K562 (cell line): ENCODE measurements at regions not wholly inside any gene's neighbourhood (a gene's known extent, or its start where the extent isn't known, plus 50 kb on each side); places are given as distances from the start of the nearest gene placed in this dataset.

Experiments
- CCAR2 ChIP-seq: fragments of 200-400 bp; formaldehyde crosslinking; IDR thresholded peaks from 2 replicates; pipeline ENCODE4 v1.6.1; 2017; ENCODE audit warnings: mild to moderate bottlenecking, low read depth, low read length
- KDM1A ChIP-seq, 2 experiments: fragments of 450-650 bp; IDR thresholded peaks; 2 replicates each; pipeline ENCODE4 v1.6.1; 2016; ENCODE audit warnings: mild to moderate bottlenecking in 2 of 2
- MAFF ChIP-seq: IDR thresholded peaks from 2 replicates; pipeline ENCODE4 v1.6.1; 2012; ENCODE audit warnings: low read length, improper control_type of control experiment
- POLR3A ChIP-seq: IDR thresholded peaks from 2 replicates; pipeline ENCODE4 v1.6.1; 2011; ENCODE audit warnings: borderline replicate concordance, mild to moderate bottlenecking, moderate library complexity; ENCODE audit not compliant: insufficient read length, insufficient read depth; ENCODE audit errors: extremely low read depth

DNA sequence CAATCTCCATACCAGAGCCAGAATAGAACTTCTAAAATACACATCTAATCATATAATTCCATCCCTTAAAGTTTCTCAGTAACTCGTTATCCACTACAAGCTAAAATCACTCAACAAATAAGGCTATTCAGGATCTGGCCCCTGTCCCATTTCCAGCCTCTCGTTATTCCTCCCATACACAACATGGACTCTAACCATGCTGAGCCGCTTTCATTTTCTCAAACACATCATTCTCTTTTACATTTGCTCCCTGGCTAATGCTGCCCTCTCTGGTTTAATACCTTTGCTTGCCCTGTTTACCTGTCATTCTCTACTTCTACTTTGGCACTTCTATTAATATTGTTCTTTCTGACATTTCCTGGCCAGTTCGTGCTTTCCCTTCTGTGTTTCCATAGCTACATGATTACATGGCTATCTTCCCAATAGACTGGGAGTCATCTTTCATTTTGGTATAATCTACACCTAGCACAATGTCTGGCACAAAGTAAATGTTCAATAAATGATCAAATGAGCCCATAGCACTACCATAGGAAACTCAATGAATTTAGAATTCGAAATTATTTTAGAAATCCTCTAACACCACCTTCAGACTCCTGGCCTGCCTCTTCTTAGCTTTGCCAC lies 163.6 kb upstream of the VRK2 start:
- no peak for TF ChIP-seq CCAR2
- TF ChIP-seq POLR3A, result no peak
- TF ChIP-seq KDM1A (IDR thresholded peaks at IDR 0.05), result no peak
- no peak for TF ChIP-seq MAFF
